ENCODE measurements at regions not wholly inside any gene's neighbourhood (a gene's known extent, or its start where the extent isn't known, plus 50 kb on each side); places are given as distances from the start of the nearest gene placed in this dataset.

- BruUV-seq (replicated peaks): no TSS peak
- TF ChIP-seq BACH1 (IDR thresholded peaks at IDR 0.05; ENCODE audit: borderline replicate concordance): no peak
- TF ChIP-seq IRF4 (IDR thresholded peaks at IDR 0.05; ENCODE audit: low read depth, low read length): no peak
- no peak for TF ChIP-seq ZNF592 (IDR thresholded peaks at IDR 0.05)
- no peak for TF ChIP-seq CEBPZ (IDR thresholded peaks at IDR 0.05; ENCODE audit: low read depth, low read length)
- TF ChIP-seq NR2C2 (IDR thresholded peaks at IDR 0.05; ENCODE audit: borderline replicate concordance, control insufficient read depth, insufficient read length, low read depth): no peak
- peak; percentile 18; the same call in 1 of the 2 replicates for TF ChIP-seq PAX5 (IDR thresholded peaks at IDR 0.05; ENCODE audit: borderline replicate concordance, low read depth, low read length)
- Histone ChIP-seq H3K79me2 (ENCODE audit: control insufficient read depth, insufficient read depth, low read length) (no peaks in the 10 kb centered on the region), H3K4me1 (ENCODE audit: control insufficient read depth, insufficient read depth, low read length) (no peaks in the 10 kb centered on the region), H2AFZ (ENCODE audit: control insufficient read depth, low read depth, low read length) (no peak overlapping the region), H4K20me1 (ENCODE audit: control insufficient read depth, insufficient read depth) (no peaks in the 10 kb centered on the region), H3K27ac (ENCODE audit: control insufficient read depth, insufficient read depth) (no peak overlapping the region), H3K4me2 (ENCODE audit: control insufficient read depth, insufficient read depth) (no peak overlapping the region), H3K9me3 (replicated peaks; ENCODE audit: control insufficient read depth, insufficient read depth, low read length) (no peaks in the 10 kb centered on the region), H3K4me3 (no peak overlapping the region), H3K27me3 (replicated peaks in 1 of 2; ENCODE audit: control insufficient read depth in 2 of 2, insufficient read depth in 2 of 2, low read length in 1 of 2) (no peaks in the 10 kb centered on the region; a peak in 2 of 4 replicates), H3K36me3 (ENCODE audit: control insufficient read depth in 2 of 2, insufficient read depth in 2 of 2, low read length in 1 of 2) (no peaks in the 10 kb centered on the region), H3K9ac (ENCODE audit: control insufficient read depth, insufficient read depth, low read length) (no peak overlapping the region)
- WGBS (ENCODE audit: insufficient coverage, insufficient replicate concordance, low lambda C conversion rate, missing lambda C conversion rate): 65% methylated on average over 6 of the region's 6 CpGs
- RAD21 ChIA-PET (ENCODE audit: unreplicated experiment): no interaction called here
- CTCF ChIA-PET: no interaction called here
- in situ Hi-C loops (cut with MboI) (no loop called here), intact Hi-C loops (cut with micrococcal nuclease; ENCODE audit: unreplicated experiment) (no loop called here)
- DNase-seq (ENCODE audit: low read depth, low spot score): no peak
- no peak for FAIRE-seq
- POLR2A ChIA-PET: no interaction called here
- SMC1A ChIA-PET (ENCODE audit: uncharacterized antibody, unreplicated experiment): no interaction called here
- ATAC-seq: no peak
These were observed 244.4 kb downstream of the UACA start for GRCh38 chr15:70519004-70519365.
